ENCODE measurements at regions not wholly inside any gene's neighbourhood (a gene's known extent, or its start where the extent isn't known, plus 50 kb on each side); places are given as distances from the start of the nearest gene placed in this dataset.

DNA sequence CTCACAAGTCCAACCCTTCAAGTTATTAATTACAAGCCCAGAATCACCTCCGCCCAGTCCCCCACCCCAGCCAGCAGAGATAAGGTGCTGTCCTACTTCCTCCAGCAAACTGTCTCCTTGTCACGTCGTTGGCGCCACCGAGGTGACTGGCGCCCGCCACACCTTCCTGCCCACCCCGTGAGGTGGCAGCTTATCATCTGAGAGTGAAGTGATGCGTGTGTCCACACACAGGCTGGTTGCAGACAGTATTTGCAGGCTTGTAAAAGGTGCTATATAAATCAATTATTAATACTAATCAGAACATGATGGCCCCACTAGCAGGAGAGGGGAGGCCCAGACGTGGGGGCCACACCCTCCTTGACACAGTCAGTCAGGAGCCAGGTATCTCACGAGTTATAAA is 786.6 kb upstream of the TBX3 start:
- intact Hi-C loops (cut with micrococcal nuclease), result no loop called here

- intact Hi-C loops (cut with micrococcal nuclease), result no loop called here
These were observed 784.1 kb upstream of the TBX3 start for GRCh38 chr12:115468087-115468510.

GRCh38 chr12:115467531-115467930 is 783.6 kb upstream of the TBX3 start:
- intact Hi-C loops (cut with micrococcal nuclease), result no loop called here

- intact Hi-C loops (cut with micrococcal nuclease), result no loop called here
These were observed 782.1 kb upstream of the TBX3 start for GRCh38 chr12:115466076-115466475.

GRCh38 chr12:115464661-115465060 is 780.7 kb upstream of the TBX3 start:
- intact Hi-C loops (cut with micrococcal nuclease), result no loop called here

- intact Hi-C loops (cut with micrococcal nuclease), result no loop called here
These were observed 780.2 kb upstream of the TBX3 start for GRCh38 chr12:115464111-115464581.

DNA sequence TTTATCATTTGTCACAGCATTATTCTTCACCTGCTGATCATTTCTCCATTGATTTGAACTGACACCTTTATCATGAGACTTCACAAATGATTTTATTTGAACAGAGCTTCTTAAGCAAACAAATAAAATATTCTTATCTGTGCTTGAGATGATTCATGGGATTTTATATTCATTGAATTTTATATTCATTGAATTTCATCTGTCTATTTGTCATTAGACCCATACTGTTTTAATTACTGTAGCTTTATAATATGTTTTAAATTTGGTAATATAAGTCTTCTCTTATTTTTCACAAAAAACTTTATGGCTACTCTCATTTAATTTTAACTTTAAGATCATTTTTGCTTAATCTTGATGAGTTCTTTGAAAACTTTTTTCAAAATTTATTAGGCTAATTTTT is 777.4 kb upstream of the TBX3 start:
- intact Hi-C loops (cut with micrococcal nuclease), result no loop called here

DNA sequence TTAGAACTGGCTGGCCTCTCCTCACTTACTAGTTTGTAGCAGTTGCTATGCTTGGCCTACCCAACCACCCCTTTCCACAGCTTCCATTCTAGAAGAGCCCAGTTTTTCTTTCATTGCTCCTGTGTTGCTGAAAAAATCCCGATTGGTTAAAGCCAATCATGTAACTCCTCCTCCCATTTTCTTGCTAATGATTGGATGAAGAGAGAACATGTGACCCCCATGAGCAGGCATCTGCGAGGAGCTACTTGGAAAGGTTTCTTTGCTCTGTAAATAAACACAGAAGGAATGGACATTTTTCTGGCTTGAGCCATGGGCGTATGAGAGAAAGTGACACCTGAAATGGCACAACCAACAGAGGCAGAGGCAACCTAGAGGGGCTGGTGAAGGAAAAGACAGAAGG is 773.8 kb upstream of the TBX3 start:
- intact Hi-C loops (cut with micrococcal nuclease), result no loop called here

GRCh38 chr12:115456946-115457689 is 773.1 kb upstream of the TBX3 start:
- intact Hi-C loops (cut with micrococcal nuclease), result no loop called here

GRCh38 chr12:115455268-115455681 is 771.3 kb upstream of the TBX3 start:
- intact Hi-C loops (cut with micrococcal nuclease), result no loop called here

DNA sequence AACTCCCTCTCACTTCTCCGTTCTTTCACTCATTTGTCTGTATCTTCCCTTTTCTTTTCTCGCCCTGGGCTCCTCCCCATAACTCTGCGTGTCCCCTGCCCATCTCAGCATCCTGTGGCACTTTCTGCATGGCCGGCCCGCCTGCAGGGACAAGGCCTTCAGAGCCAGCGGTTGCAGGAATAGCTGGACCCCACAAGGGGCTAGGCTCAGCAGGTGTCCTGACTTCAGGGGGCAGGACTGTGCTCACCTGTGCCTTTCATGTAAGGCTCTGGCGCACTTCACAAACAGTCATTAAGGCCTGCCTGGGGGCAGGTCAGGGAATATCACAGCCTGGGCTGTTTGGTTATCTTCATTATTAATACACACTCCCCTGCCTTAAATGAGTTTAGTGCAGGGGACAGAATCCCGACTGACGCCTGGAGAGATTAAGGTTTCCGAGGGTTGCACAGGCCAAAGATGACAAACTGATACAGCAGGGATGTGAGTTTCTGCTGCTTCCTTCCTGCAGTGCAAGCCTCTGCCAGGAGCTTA is 768.8 kb upstream of the TBX3 start:
- intact Hi-C loops (cut with micrococcal nuclease), result no loop called here

GRCh38 chr12:115451780-115452736 is 768.1 kb upstream of the TBX3 start:
- intact Hi-C loops (cut with micrococcal nuclease), result no loop called here

DNA sequence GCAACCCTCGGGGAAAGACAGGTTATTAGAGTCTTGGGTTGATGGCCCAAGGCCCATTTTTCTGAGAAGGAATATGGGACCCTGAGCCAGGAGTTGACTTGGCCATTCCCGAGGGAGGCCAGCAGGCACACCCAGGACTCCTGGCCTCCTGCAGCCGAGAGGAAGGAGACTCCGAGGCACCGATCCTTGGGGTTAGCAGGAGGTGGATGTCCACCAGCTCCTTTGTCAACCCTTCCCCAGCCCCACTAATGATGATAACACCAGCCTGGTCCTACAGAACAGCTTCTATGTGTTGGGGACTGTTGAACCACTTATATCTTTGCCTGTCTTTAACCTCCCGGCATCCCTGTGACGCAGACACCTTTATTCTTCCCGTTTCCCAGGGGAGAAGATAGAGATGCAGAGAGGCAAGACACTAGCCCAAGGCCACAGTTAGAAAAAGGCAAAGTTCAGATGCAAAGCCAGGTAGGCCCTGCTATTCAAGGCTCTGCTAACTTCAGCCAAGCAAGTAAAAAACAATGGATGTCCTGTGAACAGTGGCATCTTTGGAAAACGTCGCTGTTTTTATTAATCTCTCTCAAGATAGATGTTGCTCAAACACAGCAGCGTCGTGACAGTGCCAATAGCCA is 767.3 kb upstream of the TBX3 start:
- intact Hi-C loops (cut with micrococcal nuclease), result no loop called here

GRCh38 chr12:115450710-115451109 is 766.7 kb upstream of the TBX3 start:
- intact Hi-C loops (cut with micrococcal nuclease), result no loop called here

- intact Hi-C loops (cut with micrococcal nuclease), result no loop called here
These were observed 766.0 kb upstream of the TBX3 start for GRCh38 chr12:115450017-115450416.

DNA sequence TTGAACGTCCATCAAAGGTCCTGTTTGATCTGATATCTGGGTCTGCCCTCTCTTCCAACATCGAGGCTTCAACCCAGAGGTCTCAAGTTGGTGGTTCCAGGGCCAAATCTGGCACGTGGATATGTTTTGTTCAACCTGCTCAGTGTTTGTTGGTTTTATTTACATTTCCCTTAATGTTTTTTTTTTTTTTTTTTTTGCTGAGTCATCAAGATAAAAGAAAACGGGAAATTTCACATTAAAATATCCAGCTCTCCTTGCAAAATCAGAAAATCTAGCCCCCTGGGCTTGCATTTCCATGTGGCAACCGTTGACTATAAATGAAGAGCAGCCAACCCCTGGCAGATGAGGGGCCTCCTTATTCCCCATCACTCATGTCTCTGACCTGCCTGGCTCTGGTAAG is 765.6 kb upstream of the TBX3 start:
- intact Hi-C loops (cut with micrococcal nuclease), result no loop called here

- intact Hi-C loops (cut with micrococcal nuclease), result no loop called here
These were observed 760.4 kb upstream of the TBX3 start for GRCh38 chr12:115444346-115444745.

DNA sequence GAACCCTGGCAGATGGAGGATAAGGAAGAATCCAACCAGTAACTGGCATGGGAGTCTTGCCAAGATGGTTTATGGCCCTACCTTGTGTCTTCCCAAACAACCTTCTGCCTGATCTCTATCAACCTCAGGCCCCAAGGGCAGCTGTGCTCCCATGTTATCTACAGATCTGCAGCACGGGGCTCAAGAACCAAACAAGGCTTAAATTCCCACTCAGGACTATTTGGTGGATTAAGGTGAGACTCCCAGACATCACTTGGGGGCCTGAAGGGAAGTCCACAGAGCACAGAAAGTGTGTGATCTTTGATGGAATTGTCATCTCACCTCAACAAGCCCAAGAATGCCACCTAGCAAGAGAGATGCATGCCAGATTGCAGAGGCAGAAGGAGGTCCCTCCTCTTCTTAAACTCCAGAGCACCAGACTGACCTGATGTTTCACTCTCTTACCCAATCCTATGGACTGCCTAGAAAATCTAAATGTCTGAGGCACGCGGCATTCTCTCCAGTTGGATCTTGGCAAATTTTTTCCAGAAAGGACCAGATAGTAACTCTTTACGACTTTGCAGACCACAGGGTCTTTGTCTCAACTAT is 759.5 kb upstream of the TBX3 start:
- intact Hi-C loops (cut with micrococcal nuclease), result loop anchor here (2.0 kb wide), 1 partner anchor 23 kb away; no protein-coding TSS in a partner anchor

- intact Hi-C loops (cut with micrococcal nuclease), result no loop called here
These were observed 756.5 kb upstream of the TBX3 start for GRCh38 chr12:115440438-115440837.

DNA sequence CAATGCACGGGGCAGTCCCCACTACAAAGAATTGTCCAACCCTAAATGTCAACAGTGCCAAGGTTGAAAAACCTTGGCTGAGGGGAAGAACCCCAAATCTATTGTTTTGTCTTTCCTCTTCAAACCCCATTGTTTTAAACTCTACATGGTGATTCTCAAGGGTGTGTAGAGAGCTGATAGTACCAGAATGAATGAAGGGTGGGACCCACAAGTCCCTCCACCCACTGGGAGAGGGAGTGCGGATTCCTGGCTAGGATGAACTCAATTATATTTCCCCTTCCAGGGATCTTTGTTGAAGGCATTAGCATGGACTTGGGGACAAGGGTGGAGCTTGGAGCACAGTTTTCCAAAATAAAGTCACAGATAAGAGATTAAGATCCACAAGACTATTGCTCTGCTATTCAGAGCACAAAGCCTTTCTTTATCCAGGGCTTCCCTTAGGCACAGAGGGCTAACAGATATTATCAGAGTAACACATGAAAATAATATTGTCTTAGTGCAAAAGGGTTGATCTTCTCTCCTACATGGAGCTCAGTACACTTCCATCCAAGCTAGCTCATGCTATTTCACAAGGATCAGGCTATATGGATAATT is 755.1 kb upstream of the TBX3 start:
- intact Hi-C loops (cut with micrococcal nuclease), result no loop called here

- intact Hi-C loops (cut with micrococcal nuclease), result no loop called here
These were observed 754.3 kb upstream of the TBX3 start for GRCh38 chr12:115438314-115438713.

Measured in T-helper 1 cell treated with Interleukin-12 subunit alpha and Interleukin-12 subunit beta and Interleukin-4 antibody, amounts not matched to agents 30 ng/mL and 1 ng/mL, for 36 hours (primary cell).